Calu3 (cell line): ENCODE measurements at regions not wholly inside any gene's neighbourhood (a gene's known extent, or its start where the extent isn't known, plus 50 kb on each side); places are given as distances from the start of the nearest gene placed in this dataset.

ENCODE experiments used
- BruUV-seq: library from RNA; stranded (reverse); fragments of 400-500 nt; replicated peaks from 2 replicates; lab custom pipeline; 2021; lab: Mats Ljungman, UMichigan
- CTCF ChIA-PET: fragments of 300-600 bp; sonication (Branson Sonifier 250); formaldehyde crosslinking; loops from one replicate; lab custom pipeline; 2022; ENCODE audit warnings: antibody characterized with exemption; lab: Charles Lee
- DNase-seq: peaks from one replicate; pipeline ENCODE4 v3.0.0; 2022
- H3K27ac Mint-ChIP-seq: one replicate; pipeline ENCODE4 v1.8.0; 2022; ENCODE audit warnings: mixed read lengths; ENCODE audit not compliant: unreplicated experiment
- H3K27me3 Mint-ChIP-seq: one replicate; pipeline ENCODE4 v1.8.0; 2022; ENCODE audit warnings: mixed read lengths; ENCODE audit not compliant: unreplicated experiment
- H3K36me3 Mint-ChIP-seq: one replicate; pipeline ENCODE4 v1.8.0; 2022; ENCODE audit warnings: mild to moderate bottlenecking, moderate library complexity, mixed read lengths; ENCODE audit not compliant: insufficient read depth, unreplicated experiment
- H3K4me1 Mint-ChIP-seq: one replicate; pipeline ENCODE4 v1.8.0; 2022; ENCODE audit warnings: mild to moderate bottlenecking, low read depth, mixed read lengths; ENCODE audit not compliant: unreplicated experiment
- H3K4me3 Mint-ChIP-seq: one replicate; pipeline ENCODE4 v1.8.0; 2022; ENCODE audit warnings: mild to moderate bottlenecking, low read depth, moderate library complexity, mixed read lengths; ENCODE audit not compliant: unreplicated experiment
- H3K9me3 Mint-ChIP-seq: one replicate; pipeline ENCODE4 v1.8.0; 2022; ENCODE audit warnings: low read depth, mixed read lengths; ENCODE audit not compliant: unreplicated experiment
- intact Hi-C: fragments of 100-400 bp; cut with micrococcal nuclease; formaldehyde crosslinking; loops from one replicate; pipeline ENCODE4 v1.10.0; 2022; ENCODE audit not compliant: unreplicated experiment
- TF ChIP-seq, protein P1 (sequence below): fragments of 200-600 bp; IDR thresholded peaks from one replicate; pipeline ENCODE4 v1.8.0; 2022; ENCODE audit warnings: antibody characterized with exemption; ENCODE audit not compliant: unreplicated experiment

- H3K36me3 Mint-ChIP-seq: no peaks in the 10 kb centered on the region
- intact Hi-C loops: no loop called here
- H3K27ac Mint-ChIP-seq: no peak overlapping the region
- no peak for DNase-seq
- H3K4me1 Mint-ChIP-seq: no peaks in the 10 kb centered on the region
- TF ChIP-seq, protein P1, sequence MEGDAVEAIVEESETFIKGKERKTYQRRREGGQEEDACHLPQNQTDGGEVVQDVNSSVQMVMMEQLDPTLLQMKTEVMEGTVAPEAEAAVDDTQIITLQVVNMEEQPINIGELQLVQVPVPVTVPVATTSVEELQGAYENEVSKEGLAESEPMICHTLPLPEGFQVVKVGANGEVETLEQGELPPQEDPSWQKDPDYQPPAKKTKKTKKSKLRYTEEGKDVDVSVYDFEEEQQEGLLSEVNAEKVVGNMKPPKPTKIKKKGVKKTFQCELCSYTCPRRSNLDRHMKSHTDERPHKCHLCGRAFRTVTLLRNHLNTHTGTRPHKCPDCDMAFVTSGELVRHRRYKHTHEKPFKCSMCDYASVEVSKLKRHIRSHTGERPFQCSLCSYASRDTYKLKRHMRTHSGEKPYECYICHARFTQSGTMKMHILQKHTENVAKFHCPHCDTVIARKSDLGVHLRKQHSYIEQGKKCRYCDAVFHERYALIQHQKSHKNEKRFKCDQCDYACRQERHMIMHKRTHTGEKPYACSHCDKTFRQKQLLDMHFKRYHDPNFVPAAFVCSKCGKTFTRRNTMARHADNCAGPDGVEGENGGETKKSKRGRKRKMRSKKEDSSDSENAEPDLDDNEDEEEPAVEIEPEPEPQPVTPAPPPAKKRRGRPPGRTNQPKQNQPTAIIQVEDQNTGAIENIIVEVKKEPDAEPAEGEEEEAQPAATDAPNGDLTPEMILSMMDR: no peak
- no peak overlapping the region for H3K4me3 Mint-ChIP-seq
- H3K27me3 Mint-ChIP-seq: no peaks in the 10 kb centered on the region
- CTCF ChIA-PET: no interaction called here
- no TSS peak for BruUV-seq
- peaks cover 10% of the 10 kb centered on the region for H3K9me3 Mint-ChIP-seq
These were observed 422.8 kb downstream of the CBLN4 start for GRCh38 chr20:55582498-55582897.

DNA sequence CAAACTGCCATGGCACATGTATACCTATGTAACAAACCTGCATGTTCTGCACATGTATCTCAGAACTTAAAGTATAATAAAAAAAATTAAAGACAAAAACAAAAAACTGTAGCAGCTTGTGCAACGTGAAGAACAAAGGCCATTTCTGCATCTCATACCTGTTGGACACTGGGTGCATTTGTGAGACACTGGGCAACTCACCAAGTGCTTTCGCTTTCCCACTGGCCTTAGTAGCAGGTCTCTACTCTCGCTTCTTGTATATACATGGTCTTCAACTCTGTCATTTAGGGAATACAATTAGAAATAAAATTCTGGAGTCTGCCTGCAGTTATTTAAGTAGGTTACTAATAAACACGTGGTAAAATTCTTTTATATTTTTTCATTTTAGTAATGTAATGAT lies 423.8 kb downstream of the CBLN4 start:
- DNase-seq: no peak
- Mint-ChIP-seq H3K27ac (no peak overlapping the region), H3K36me3 (no peaks in the 10 kb centered on the region), H3K27me3 (no peaks in the 10 kb centered on the region), H3K4me3 (no peak overlapping the region), H3K9me3 (peaks cover 6% of the 10 kb centered on the region), H3K4me1 (no peaks in the 10 kb centered on the region)
- TF ChIP-seq, protein P1: no peak
- CTCF ChIA-PET: no interaction called here
- BruUV-seq: no TSS peak
- intact Hi-C loops: no loop called here

DNA sequence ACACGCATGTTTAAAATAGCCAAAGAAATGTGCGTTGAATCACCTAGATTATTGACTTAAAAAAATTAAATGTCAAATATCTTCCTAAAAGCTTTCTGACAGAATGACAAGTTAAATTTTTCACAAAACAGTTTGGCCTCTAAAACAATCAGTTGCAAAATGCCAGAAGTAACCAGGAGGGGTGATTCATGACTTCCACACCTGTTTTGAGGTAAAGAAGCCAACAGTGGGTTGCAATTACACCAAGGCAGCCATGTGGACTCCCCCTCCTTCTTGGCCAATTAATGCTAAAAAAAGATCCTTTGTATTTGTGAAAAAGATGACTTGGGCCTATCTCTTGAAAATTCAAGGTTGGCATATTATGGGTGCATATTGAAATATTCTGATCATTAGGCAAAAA lies 424.8 kb downstream of the CBLN4 start:
- Mint-ChIP-seq H3K9me3 (peaks cover 6% of the 10 kb centered on the region), H3K4me1 (no peaks in the 10 kb centered on the region), H3K36me3 (no peaks in the 10 kb centered on the region), H3K27ac (no peak overlapping the region), H3K4me3 (no peak overlapping the region), H3K27me3 (no peaks in the 10 kb centered on the region)
- intact Hi-C loops: no loop called here
- BruUV-seq: no TSS peak
- CTCF ChIA-PET: interaction anchor here (0.6 kb wide), 1 partner anchor 600 kb away, joined by 3 read pairs; no protein-coding TSS in a partner anchor
- DNase-seq: no peak
- TF ChIP-seq, protein P1: no peak

- Mint-ChIP-seq H3K9me3 (peaks cover 8% of the 10 kb centered on the region), H3K27me3 (no peaks in the 10 kb centered on the region), H3K27ac (no peak overlapping the region), H3K36me3 (no peaks in the 10 kb centered on the region), H3K4me1 (no peaks in the 10 kb centered on the region), H3K4me3 (no peak overlapping the region)
- no TSS peak for BruUV-seq
- intact Hi-C loops: no loop called here
- CTCF ChIA-PET: interaction anchor here (0.6 kb wide), 1 partner anchor 599 kb away, joined by 3 read pairs; no protein-coding TSS in a partner anchor
- DNase-seq: no peak
- TF ChIP-seq, protein P1: no peak
These were observed 425.5 kb downstream of the CBLN4 start for GRCh38 chr20:55579802-55580201.
